NB4 (cell line): ENCODE measurements at regions not wholly inside any gene's neighbourhood (a gene's known extent, or its start where the extent isn't known, plus 50 kb on each side); places are given as distances from the start of the nearest gene placed in this dataset.

Source experiments
- MYC ChIP-seq: IDR thresholded peaks from 2 replicates; pipeline ENCODE4 v1.6.1; 2011; ENCODE audit warnings: low read depth, low read length
- POLR2A ChIP-seq: IDR thresholded peaks from 2 replicates; pipeline ENCODE4 v1.6.1; 2011; ENCODE audit warnings: mild to moderate bottlenecking; ENCODE audit not compliant: insufficient read length; ENCODE audit errors: extremely low read depth
- TF ChIP-seq, protein P1 (sequence below): IDR thresholded peaks from one replicate; pipeline ENCODE4 v1.5.1; 2012; ENCODE audit warnings: low read depth, low read length
- TF ChIP-seq, protein P2 (sequence below): IDR thresholded peaks from 2 replicates; pipeline ENCODE4 v1.6.1; 2011; ENCODE audit warnings: low read depth, low read length

DNA sequence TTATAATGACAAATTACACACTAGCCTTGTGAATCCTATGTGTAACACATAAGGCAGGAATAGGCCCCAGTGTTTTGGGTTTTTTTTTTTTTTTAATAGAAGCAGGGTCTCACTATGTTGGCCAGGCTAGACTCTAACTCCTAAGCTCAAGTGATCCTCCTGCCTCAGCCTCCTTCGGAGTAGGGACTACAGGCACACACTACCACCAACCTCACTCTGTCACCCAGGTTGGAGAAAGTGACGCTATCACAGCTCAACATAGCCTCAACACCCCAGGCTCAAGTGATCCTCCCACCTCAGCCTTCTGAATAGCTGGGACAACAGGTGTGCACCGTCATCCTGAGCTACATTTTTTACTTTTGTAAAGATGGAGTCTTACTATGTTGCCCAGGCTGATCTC lies 205.8 kb upstream of the RREB1 start:
- TF ChIP-seq, protein P1, sequence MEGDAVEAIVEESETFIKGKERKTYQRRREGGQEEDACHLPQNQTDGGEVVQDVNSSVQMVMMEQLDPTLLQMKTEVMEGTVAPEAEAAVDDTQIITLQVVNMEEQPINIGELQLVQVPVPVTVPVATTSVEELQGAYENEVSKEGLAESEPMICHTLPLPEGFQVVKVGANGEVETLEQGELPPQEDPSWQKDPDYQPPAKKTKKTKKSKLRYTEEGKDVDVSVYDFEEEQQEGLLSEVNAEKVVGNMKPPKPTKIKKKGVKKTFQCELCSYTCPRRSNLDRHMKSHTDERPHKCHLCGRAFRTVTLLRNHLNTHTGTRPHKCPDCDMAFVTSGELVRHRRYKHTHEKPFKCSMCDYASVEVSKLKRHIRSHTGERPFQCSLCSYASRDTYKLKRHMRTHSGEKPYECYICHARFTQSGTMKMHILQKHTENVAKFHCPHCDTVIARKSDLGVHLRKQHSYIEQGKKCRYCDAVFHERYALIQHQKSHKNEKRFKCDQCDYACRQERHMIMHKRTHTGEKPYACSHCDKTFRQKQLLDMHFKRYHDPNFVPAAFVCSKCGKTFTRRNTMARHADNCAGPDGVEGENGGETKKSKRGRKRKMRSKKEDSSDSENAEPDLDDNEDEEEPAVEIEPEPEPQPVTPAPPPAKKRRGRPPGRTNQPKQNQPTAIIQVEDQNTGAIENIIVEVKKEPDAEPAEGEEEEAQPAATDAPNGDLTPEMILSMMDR: no peak
- TF ChIP-seq POLR2A (no peak), MYC (no peak)
- TF ChIP-seq, protein P2, sequence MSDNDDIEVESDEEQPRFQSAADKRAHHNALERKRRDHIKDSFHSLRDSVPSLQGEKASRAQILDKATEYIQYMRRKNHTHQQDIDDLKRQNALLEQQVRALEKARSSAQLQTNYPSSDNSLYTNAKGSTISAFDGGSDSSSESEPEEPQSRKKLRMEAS: no peak
